Mesothelial cell of epicardium (in vitro differentiated cells): ENCODE measurements at regions not wholly inside any gene's neighbourhood (a gene's known extent, or its start where the extent isn't known, plus 50 kb on each side); places are given as distances from the start of the nearest gene placed in this dataset.

ENCODE experiments used
- DNase-seq, 2 experiments: peaks; one replicate each; pipeline ENCODE4 v3.0.0; 2021; ENCODE audit warnings: low spot score in 2 of 2; ENCODE audit not compliant: unreplicated experiment in 2 of 2
- H3K27ac Mint-ChIP-seq: 2 replicates; pipeline ENCODE4 v1.8.0; 2021; ENCODE audit warnings: mixed read lengths
- H3K27me3 Mint-ChIP-seq: 2 replicates; pipeline ENCODE4 v1.8.0; 2021; ENCODE audit warnings: low read depth, mixed read lengths
- H3K36me3 Mint-ChIP-seq: 2 replicates; pipeline ENCODE4 v1.8.0; 2021; ENCODE audit warnings: mixed read lengths
- H3K4me1 Mint-ChIP-seq: 2 replicates; pipeline ENCODE4 v1.8.0; 2021; ENCODE audit warnings: mixed read lengths
- H3K4me3 Mint-ChIP-seq: 2 replicates; pipeline ENCODE4 v1.8.0; 2021; ENCODE audit warnings: mild to moderate bottlenecking, moderate library complexity, mixed read lengths
- H3K9me3 Mint-ChIP-seq: 2 replicates; pipeline ENCODE4 v1.8.0; 2021; ENCODE audit warnings: mixed read lengths
- CTCF ChIP-seq: fragments of 200-600 bp; sonication (generic); IDR thresholded peaks from one replicate; pipeline ENCODE4 v1.5.0; 2021; ENCODE audit warnings: antibody characterized with exemption; ENCODE audit not compliant: unreplicated experiment

DNA sequence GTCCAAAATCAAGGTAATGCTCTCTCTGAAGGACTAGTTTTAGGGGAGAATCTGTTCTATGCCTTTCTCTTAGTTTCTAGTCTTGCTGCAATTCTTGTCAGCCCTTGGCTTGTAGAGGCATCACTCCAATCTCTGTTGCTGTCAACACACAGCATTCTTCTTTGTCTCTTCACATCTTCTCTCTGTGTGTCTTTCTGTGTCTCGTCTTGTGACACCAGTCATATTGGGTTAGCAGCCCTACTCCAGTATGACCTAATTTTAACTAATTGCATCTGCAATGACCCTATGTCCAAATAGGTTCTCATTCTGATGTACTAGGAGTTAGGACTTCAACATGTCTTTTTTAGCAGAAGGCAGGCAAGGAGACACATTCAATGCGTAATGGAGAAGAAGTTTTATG, 1110.6 kb downstream of the DTWD2 start:
- H3K27me3 Mint-ChIP-seq, result no peaks in the 10 kb centered on the region

DNA sequence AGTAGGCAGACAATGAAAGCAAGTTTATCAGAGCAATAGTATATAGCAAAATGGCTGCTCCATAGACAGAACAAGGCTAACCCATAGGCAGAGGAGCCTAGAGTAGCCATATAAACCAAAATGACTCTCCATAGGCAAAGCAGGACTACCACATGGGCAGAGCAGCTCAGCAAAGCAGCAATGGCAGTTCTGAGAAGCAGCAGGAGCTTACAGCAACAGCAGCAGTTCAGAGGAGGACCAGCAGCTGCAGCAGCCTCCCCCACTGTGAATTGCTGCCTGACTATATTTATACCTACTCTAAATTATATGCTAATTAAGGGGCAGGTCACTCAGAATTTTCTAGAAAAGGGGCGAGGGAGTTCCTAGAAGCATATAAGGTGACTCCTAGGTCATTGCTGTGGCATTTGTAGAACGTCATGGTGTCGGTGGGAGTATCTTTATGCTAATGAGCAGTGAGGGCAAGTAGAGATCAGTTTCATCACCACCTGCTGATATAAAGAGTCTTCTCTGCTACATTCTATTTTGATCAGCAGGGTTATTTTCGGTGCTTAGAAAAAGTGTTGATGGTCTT, 1115.5 kb downstream of the DTWD2 start:
- H3K9me3 Mint-ChIP-seq, result peaks cover 6% of the 10 kb centered on the region
- H3K27ac Mint-ChIP-seq, result no peak overlapping the region
- no peak overlapping the region for H3K4me3 Mint-ChIP-seq
- TF ChIP-seq CTCF, result no peak
- H3K27me3 Mint-ChIP-seq, result no peaks in the 10 kb centered on the region
- DNase-seq, result no peak
- no peaks in the 10 kb centered on the region for H3K4me1 Mint-ChIP-seq
- H3K36me3 Mint-ChIP-seq, result peaks cover 2% of the 10 kb centered on the region

More for the DNA sequence above, 1110.6 kb downstream of the DTWD2 start:
- Mint-ChIP-seq H3K4me3 (no peak overlapping the region), H3K27ac (no peak overlapping the region), H3K4me1 (peaks cover 6% of the 10 kb centered on the region), H3K36me3 (peaks cover 2% of the 10 kb centered on the region), H3K9me3 (peaks cover 6% of the 10 kb centered on the region)
- TF ChIP-seq CTCF, result no peak
- no peak for DNase-seq

DNA sequence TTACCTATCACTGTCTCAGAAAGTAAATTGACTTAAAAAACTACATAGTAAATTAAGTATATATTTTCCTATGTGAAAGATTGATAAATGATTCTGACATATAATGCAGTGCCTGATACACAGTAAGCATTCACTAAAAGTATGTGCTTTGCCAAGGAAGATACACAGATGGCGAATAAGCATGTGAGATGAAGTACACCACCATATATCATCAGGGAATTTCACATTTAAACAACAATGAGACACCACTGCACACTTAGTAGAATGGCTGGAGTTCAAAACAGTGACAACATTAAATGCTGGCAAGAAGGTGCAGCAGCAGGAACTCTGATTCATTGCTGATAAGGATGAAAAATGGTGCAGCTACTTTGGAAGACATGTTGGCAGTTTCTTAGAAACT, 1118.8 kb downstream of the DTWD2 start:
- Mint-ChIP-seq H3K27ac (no peak overlapping the region), H3K27me3 (no peaks in the 10 kb centered on the region), H3K4me3 (no peak overlapping the region), H3K36me3 (no peaks in the 10 kb centered on the region), H3K9me3 (peaks cover 4% of the 10 kb centered on the region), H3K4me1 (no peaks in the 10 kb centered on the region)
- no peak for DNase-seq
- TF ChIP-seq CTCF, result no peak

DNA sequence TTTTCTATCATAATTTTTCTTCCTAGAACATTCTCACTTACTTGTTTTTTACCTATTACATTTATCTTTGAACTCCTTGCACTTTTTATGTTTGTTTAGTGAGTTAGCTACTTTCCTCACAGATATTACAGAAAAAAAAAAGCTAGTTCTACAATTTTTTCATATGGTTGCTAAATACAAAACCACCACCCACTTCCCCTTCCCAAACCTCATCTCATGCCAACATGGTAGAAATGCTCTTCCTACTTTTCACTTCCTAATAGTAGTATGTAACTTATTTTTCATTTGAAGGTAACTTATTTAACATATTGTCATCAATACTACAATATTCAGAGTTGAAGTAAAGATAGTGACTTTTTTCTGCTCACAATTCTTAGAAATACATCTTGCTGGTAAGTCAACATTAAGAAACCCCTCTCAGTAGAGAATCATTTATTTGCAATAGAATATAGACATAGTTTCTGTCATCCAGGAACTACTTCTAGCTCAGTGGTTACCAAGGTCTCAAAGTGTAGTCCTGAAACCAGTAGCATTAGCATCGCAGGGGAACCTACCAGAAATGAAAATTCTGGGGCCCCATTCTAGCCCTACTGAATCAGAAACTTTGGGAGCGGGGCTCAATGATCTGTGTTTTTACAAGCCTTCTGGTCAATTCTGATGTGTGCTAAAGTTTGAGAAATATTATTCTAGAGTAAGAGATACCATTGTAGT, 1124.6 kb downstream of the DTWD2 start:
- TF ChIP-seq CTCF, result no peak
- H3K4me1 Mint-ChIP-seq, result no peaks in the 10 kb centered on the region
- peaks cover 4% of the 10 kb centered on the region for H3K9me3 Mint-ChIP-seq
- H3K4me3 Mint-ChIP-seq, result no peak overlapping the region
- no peak overlapping the region for H3K27ac Mint-ChIP-seq
- DNase-seq, result no peak
- no peaks in the 10 kb centered on the region for H3K36me3 Mint-ChIP-seq
- H3K27me3 Mint-ChIP-seq, result no peaks in the 10 kb centered on the region

DNA sequence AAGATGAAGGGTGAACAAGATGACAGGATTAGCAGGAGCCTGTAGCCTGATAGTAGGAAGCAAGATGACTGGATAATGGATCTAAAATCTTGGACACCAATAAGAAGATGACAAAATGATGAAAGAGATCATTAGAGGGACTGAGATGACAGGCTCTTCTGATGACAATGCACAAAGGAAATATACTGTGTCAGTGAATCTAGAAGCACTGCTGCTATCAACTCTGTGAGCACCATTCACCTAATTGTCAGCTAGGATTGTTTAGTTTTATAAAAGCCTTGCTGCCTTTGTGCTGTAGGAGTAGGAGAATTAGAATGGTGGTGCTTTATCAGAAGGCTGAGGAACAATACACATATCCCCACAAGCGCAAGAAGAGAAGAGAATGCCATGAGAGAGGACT, 1127.8 kb downstream of the DTWD2 start:
- DNase-seq, result no peak
- Mint-ChIP-seq H3K27ac (no peak overlapping the region), H3K4me3 (no peak overlapping the region), H3K4me1 (peaks cover 2% of the 10 kb centered on the region), H3K36me3 (no peaks in the 10 kb centered on the region), H3K9me3 (peaks cover 3% of the 10 kb centered on the region), H3K27me3 (no peaks in the 10 kb centered on the region)
- no peak for TF ChIP-seq CTCF

DNA sequence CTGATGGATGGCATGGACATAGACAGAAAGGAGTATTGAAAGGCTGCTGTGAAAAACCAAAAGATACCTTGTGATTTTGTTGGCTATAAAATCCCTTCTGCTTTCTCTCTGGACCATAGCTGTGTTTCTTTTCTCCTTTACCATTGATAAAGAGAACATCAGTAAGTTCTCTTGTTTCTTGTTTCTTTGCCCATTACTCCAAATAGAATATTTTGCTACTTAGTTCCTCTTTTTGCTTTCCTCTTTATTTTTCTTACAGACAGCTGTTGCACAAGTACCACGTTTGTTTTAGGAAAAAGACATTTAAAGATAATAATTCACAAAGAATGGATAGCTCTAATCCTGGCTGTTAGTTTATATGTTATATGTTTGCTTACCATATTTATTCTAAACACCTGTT, 1129.2 kb downstream of the DTWD2 start:
- Mint-ChIP-seq H3K36me3 (no peaks in the 10 kb centered on the region), H3K9me3 (peaks cover 3% of the 10 kb centered on the region), H3K27ac (no peak overlapping the region), H3K4me1 (peaks cover 2% of the 10 kb centered on the region), H3K4me3 (no peak overlapping the region), H3K27me3 (no peaks in the 10 kb centered on the region)
- TF ChIP-seq CTCF, result no peak
- no peak for DNase-seq
